DND-41 (cell line): ENCODE measurements at regions not wholly inside any gene's neighbourhood (a gene's known extent, or its start where the extent isn't known, plus 50 kb on each side); places are given as distances from the start of the nearest gene placed in this dataset.
"Not testable (repeated sequence)": the region's sequence is repeated elsewhere in the genome, so short reads cannot be mapped to it uniquely, and the experiment has no call there.

Source experiments
- ATAC-seq: fragments of 200-7000 bp; cut with Tn5 transposase; 3 replicates; pipeline ENCODE4 v1.9.1; 2021; ENCODE audit warnings: low read depth; ENCODE audit not compliant: insufficient read depth
- DNase-seq: peaks from one replicate; pipeline ENCODE4 v3.0.0-alpha.2; 2020
- H2AFZ ChIP-seq: 2 replicates; pipeline ENCODE4 v1.6.0; 2012; ENCODE audit warnings: low read depth, low read length
- H3K27ac ChIP-seq: 2 replicates; pipeline ENCODE4 v1.5.1; 2012; ENCODE audit warnings: low read length, inconsistent platforms
- H3K27me3 ChIP-seq: fragments of 200-600 bp; sonication (generic); 2 replicates; pipeline ENCODE4 v1.6.0; 2012; ENCODE audit warnings: low read length, mild to moderate bottlenecking, inconsistent platforms; ENCODE audit not compliant: insufficient read depth, poor library complexity
- H3K36me3 ChIP-seq: 2 replicates; pipeline ENCODE4 v1.5.1; 2012; ENCODE audit warnings: low read length, inconsistent platforms; ENCODE audit not compliant: insufficient read depth
- H3K4me1 ChIP-seq: 2 replicates; pipeline ENCODE4 v1.5.1; 2012; ENCODE audit warnings: mild to moderate bottlenecking, low read length; ENCODE audit not compliant: insufficient read depth
- H3K4me2 ChIP-seq: 2 replicates; pipeline ENCODE4 v1.6.0; 2012; ENCODE audit warnings: mild to moderate bottlenecking, moderate library complexity, low read length, inconsistent platforms; ENCODE audit not compliant: insufficient read depth
- H3K4me3 ChIP-seq, 2 experiments: fragments of 200-600 bp in 1 of 2; shearing (Covaris generic) in 1 of 2; 2 replicates each; pipeline ENCODE4 v1.5.1; 2012 to 2016; ENCODE audit warnings: inconsistent platforms in 2 of 2, low read length in 2 of 2, mild to moderate bottlenecking in 2 of 2, low read depth in 1 of 2, moderate library complexity in 1 of 2
- H3K79me2 ChIP-seq: 2 replicates; pipeline ENCODE4 v1.6.0; 2012; ENCODE audit warnings: low read length, inconsistent platforms; ENCODE audit not compliant: insufficient read depth
- H3K9ac ChIP-seq: 2 replicates; pipeline ENCODE4 v1.6.0; 2012; ENCODE audit warnings: low read depth, mild to moderate bottlenecking, inconsistent platforms, low read length, moderate library complexity
- H3K9me3 ChIP-seq: 2 replicates; pipeline ENCODE4 v1.5.1; 2012; ENCODE audit warnings: low read length, moderate library complexity, mild to moderate bottlenecking, inconsistent platforms; ENCODE audit not compliant: insufficient read depth, severe bottlenecking
- H4K20me1 ChIP-seq: 2 replicates; pipeline ENCODE4 v1.6.0; 2012; ENCODE audit warnings: low read length; ENCODE audit not compliant: insufficient read depth
- CTCF ChIP-seq: IDR thresholded peaks from 2 replicates; pipeline ENCODE4 v1.5.1; 2012; ENCODE audit warnings: borderline replicate concordance, low read length, moderate library complexity, mild to moderate bottlenecking; ENCODE audit not compliant: poor library complexity, severe bottlenecking; ENCODE audit errors: extremely low read depth
- EZH2 ChIP-seq: IDR thresholded peaks from 3 replicates; pipeline ENCODE4 v1.6.1; 2012; ENCODE audit warnings: borderline replicate concordance, low read depth, mild to moderate bottlenecking, moderate library complexity, low read length, inconsistent platforms; ENCODE audit not compliant: severe bottlenecking

GRCh38 chr9:102237520-102237919 lies 499.1 kb upstream of the GRIN3A start:
- Histone ChIP-seq H3K9ac (no peak overlapping the region), H3K27ac (no peak overlapping the region), H4K20me1 (no peaks in the 10 kb centered on the region), H3K4me1 (no peaks in the 10 kb centered on the region), H3K79me2 (no peaks in the 10 kb centered on the region), H3K9me3 (no peaks in the 10 kb centered on the region), H2AFZ (no peak overlapping the region), H3K4me2 (no peak overlapping the region), H3K4me3 (no peak overlapping the region), H3K36me3 (no peaks in the 10 kb centered on the region), H3K27me3 (no peaks in the 10 kb centered on the region)
- TF ChIP-seq CTCF (no peak), EZH2 (no peak)
- no peak for ATAC-seq
- DNase-seq: no peak

DNA sequence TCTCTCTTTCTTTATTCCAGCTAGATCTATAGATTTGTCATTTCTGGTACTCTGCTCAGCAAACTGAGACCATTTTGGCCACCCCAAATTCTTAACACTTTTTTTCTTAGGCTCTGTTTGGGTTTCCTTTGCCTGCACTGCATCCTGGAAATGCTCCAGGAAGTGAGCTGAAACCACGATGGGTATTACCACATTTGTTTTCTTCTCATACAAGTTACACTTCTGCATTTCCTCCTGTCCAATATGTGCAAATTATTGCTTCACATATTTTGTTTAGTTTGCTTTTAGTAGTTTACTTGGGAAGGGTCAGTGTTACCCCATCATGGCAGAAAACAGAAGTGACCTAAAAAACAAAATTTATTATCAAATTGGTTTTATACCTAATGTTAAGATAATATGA lies 498.6 kb upstream of the GRIN3A start:
- TF ChIP-seq EZH2: no peak
- TF ChIP-seq CTCF: no peak
- H4K20me1 ChIP-seq: no peaks in the 10 kb centered on the region
- no peaks in the 10 kb centered on the region for H3K9me3 ChIP-seq
- DNase-seq (no peak), ATAC-seq (no peak)
- H3K36me3 ChIP-seq: no peaks in the 10 kb centered on the region
- H3K79me2 ChIP-seq: no peaks in the 10 kb centered on the region
- no peak overlapping the region for H3K27ac ChIP-seq
- H3K4me2 ChIP-seq: no peak overlapping the region
- H3K27me3 ChIP-seq: no peaks in the 10 kb centered on the region
- H2AFZ ChIP-seq: no peak overlapping the region
- no peaks in the 10 kb centered on the region for H3K4me1 ChIP-seq
- no peak overlapping the region for H3K9ac ChIP-seq
- H3K4me3 ChIP-seq: no peak overlapping the region

DNA sequence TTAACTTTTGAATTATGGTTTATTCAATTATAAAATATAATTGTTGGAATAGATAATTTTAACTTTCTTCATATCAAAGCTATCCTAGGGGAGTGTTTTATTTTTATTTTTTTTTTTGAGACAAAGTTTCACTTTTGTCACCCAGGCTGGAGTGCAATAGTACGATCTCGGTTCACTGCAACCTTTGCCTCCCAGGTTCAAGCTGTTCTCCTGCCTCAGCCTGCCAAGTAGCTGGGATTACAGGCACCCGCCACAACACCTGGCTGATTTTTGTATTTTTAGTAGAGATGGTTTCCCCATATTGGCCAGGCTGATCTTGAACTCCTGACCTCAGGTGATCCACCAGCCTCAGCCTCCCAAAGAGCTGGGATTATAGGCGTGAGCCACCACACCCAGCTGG lies 489.0 kb upstream of the GRIN3A start:
- H3K36me3 ChIP-seq, H3K27me3 ChIP-seq, H3K4me3 ChIP-seq, H2AFZ ChIP-seq, H3K9ac ChIP-seq, H3K4me1 ChIP-seq, H4K20me1 ChIP-seq, ATAC-seq, H3K27ac ChIP-seq, H3K79me2 ChIP-seq, H3K9me3 ChIP-seq, DNase-seq, H3K4me2 ChIP-seq: not testable (repeated sequence)

DNA sequence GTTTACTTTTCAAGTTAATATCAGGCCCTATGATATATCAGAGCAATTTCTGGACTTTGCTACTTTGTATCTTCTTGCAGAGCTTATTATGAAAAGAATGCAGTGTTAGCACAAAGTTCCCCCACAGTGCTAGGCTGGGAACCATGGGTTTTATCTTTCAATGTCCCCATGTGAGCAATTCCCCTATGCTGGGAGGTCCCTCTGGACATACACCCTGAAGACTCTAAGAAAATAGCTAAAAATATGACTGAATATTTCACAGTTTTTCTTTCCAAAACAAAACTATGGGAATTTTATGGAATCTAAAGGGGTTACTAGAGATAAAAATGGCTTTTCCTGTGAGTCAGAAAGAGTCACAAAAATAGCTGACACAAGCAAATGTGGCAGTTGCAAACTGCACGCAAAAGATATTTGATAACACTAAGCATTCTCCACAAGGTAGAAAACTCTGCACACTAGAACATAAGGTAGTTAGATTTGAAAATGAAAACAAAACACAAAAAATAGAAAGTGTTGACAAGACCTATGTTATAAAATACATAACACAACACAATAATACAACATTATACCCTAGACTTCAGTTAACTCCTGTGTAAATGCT lies 487.5 kb upstream of the GRIN3A start:
- ATAC-seq: no peak
- Histone ChIP-seq H3K9me3 (no peaks in the 10 kb centered on the region), H3K27me3 (no peaks in the 10 kb centered on the region), H3K79me2 (no peaks in the 10 kb centered on the region), H3K27ac (no peak overlapping the region), H2AFZ (no peak overlapping the region), H3K4me3 (no peak overlapping the region), H3K4me1 (no peaks in the 10 kb centered on the region), H3K9ac (no peak overlapping the region), H3K36me3 (no peaks in the 10 kb centered on the region), H4K20me1 (no peaks in the 10 kb centered on the region), H3K4me2 (no peak overlapping the region)
- TF ChIP-seq EZH2 (no peak), CTCF (no peak)
- DNase-seq: no peak

- not testable (repeated sequence) for H4K20me1 ChIP-seq, H3K27ac ChIP-seq, ATAC-seq, H3K9ac ChIP-seq, DNase-seq, H3K4me3 ChIP-seq, H3K36me3 ChIP-seq, H3K79me2 ChIP-seq, H3K9me3 ChIP-seq, H3K27me3 ChIP-seq, H3K4me2 ChIP-seq, H2AFZ ChIP-seq, H3K4me1 ChIP-seq
Observed at GRCh38 chr9:102223320-102224136, 485.1 kb upstream of the GRIN3A start.
